Epithelial cell of esophagus (primary cell): ENCODE measurements at regions not wholly inside any gene's neighbourhood (a gene's known extent, or its start where the extent isn't known, plus 50 kb on each side); places are given as distances from the start of the nearest gene placed in this dataset.
A peak's percentile ranks its signal among the peaks of the same experiment; 100 is the strongest.

Experiments
- DNase-seq: peaks from one replicate; pipeline ENCODE4 v3.0.0; 2010; ENCODE audit warnings: low read depth
- H3K4me3 ChIP-seq: 2 replicates; pipeline ENCODE4 v1.5.1; 2011; ENCODE audit warnings: mild to moderate bottlenecking, low read length, control low read depth
- TF ChIP-seq, protein P1 (sequence below): IDR thresholded peaks from 2 replicates; pipeline ENCODE4 v1.5.1; 2011; ENCODE audit warnings: low read depth, mild to moderate bottlenecking, low read length, control low read depth, inconsistent platforms; ENCODE audit not compliant: insufficient read depth; ENCODE audit errors: missing control alignments

DNA sequence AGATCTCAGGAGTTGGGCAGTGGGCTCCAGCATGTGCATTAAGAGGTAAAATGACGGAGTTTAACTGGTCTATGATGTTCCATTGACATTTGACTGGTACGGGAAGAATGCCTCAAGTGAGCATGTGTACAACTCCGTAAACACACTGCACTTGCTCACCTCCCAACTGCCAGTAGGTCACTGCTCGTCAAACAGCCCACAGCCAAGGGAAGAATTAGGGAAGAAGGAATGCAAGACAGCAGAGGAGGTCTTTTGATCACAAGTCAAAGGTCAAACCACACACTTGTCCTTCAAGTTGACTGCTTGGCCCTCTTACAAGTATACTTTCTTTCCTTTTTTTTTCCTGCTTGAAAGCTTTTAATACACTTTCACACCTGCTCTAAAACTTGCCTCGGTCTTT, 236.7 kb downstream of the B3GLCT start:
- TF ChIP-seq, protein P1, sequence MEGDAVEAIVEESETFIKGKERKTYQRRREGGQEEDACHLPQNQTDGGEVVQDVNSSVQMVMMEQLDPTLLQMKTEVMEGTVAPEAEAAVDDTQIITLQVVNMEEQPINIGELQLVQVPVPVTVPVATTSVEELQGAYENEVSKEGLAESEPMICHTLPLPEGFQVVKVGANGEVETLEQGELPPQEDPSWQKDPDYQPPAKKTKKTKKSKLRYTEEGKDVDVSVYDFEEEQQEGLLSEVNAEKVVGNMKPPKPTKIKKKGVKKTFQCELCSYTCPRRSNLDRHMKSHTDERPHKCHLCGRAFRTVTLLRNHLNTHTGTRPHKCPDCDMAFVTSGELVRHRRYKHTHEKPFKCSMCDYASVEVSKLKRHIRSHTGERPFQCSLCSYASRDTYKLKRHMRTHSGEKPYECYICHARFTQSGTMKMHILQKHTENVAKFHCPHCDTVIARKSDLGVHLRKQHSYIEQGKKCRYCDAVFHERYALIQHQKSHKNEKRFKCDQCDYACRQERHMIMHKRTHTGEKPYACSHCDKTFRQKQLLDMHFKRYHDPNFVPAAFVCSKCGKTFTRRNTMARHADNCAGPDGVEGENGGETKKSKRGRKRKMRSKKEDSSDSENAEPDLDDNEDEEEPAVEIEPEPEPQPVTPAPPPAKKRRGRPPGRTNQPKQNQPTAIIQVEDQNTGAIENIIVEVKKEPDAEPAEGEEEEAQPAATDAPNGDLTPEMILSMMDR, result no peak
- DNase-seq, result no peak

GRCh38 chr13:31437975-31438374, 238.2 kb downstream of the B3GLCT start:
- peak; percentile 5 for DNase-seq
- TF ChIP-seq, protein P1, result no peak
- no peak overlapping the region for H3K4me3 ChIP-seq

More for the DNA sequence above, 236.7 kb downstream of the B3GLCT start:
- no peak overlapping the region for H3K4me3 ChIP-seq

DNA sequence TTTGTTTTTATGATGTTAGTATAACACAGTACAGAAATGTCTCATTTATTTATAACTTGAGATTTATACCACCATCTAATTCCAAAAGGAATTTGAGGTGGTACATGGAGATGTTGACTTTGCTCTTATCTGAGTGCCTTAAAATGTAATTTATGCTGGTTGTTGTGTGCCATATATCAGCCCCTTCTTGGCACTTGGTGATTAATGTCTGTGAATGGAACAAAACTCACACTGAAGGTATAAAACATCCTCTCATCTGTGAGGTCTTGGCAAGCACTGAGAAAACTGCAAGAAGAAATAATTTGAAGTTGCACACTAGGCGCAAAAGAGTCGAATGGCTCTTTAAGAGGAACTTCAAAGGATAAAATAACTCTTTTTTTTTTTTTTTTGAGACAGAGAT, 240.4 kb downstream of the B3GLCT start:
- no peak for DNase-seq
- H3K4me3 ChIP-seq, result no peak overlapping the region
- TF ChIP-seq, protein P1, result no peak

DNA sequence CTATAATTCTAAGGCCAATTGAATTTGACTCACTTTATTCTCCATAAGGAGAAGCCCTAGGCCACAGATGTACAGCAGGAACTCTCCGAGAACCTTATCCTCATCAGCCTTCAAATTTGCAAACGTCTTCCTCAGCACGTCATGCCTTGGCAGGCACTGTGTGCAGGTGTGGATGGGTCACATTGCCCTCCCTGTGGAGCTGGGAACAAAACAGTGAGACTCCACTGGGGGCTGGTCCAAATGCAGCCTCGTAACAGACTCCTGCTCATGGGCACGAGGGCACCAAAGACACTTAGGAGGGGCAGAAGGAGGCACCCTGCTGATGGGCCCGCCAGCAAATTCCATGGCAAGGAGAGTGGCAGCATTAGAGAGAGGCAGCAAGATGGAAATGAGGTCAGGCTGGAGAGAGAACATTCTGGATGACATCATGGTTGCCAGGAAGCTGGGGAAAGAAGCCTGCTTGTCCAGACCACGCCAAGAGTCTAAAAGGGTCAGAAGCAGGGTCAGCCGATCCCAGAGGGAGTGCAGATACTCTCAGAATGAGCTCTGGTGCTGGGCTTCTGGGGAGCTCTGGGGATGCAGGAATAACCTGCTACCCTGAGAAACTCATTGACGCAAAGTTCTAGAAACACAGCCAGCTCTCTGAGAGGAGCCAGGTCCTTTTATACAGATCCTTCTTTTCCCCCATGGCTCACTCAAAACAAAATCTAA, 242.2 kb downstream of the B3GLCT start:
- TF ChIP-seq, protein P1, result no peak
- DNase-seq, result no peak
- no peak overlapping the region for H3K4me3 ChIP-seq

DNA sequence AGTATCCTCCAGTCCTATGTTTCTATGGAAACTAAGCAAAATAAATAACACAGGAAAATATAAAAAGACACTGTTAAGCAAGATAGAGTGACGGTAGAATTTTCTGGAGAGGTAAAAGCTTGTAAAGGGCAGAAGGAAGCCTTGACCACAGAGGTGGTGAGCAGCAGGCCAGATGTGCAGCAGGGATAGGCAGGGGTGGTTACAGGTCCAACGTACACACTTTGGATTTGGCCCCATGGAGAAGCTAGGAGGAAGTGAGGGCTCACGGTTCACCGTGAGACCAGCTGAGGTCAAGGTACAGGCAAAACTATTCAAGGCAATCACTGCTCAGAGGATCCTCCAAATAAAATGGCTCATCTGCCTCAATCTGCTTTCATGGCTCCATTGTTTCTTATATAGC, 242.8 kb downstream of the B3GLCT start:
- DNase-seq, result no peak
- no peak overlapping the region for H3K4me3 ChIP-seq
- TF ChIP-seq, protein P1, result no peak

GRCh38 chr13:31444266-31444856, 244.6 kb downstream of the B3GLCT start:
- no peak overlapping the region for H3K4me3 ChIP-seq
- no peak for DNase-seq
- TF ChIP-seq, protein P1, result no peak

DNA sequence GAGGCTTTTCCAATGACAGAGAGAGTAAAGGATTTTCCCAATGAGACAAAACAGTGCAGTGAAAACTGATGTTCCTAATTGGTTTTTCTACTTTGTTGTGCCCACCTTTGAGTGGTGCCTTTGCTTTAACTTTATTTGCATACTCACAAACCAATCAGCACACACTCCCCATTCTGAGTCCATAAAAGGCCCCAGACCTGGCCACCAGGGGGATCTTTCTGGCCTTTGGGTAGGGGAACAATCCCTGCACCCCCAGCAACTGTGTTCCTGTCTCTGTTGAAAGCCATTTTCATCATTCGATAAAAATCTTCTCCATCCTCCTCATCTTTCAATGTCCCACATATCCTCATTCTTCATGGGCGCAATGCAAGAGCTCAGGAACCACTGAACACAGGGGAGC, 252.8 kb downstream of the B3GLCT start:
- DNase-seq, result no peak
- H3K4me3 ChIP-seq, result no peak overlapping the region
- TF ChIP-seq, protein P1, result no peak
